PC-9 (cell line): ENCODE measurements at regions not wholly inside any gene's neighbourhood (a gene's known extent, or its start where the extent isn't known, plus 50 kb on each side); places are given as distances from the start of the nearest gene placed in this dataset.

ENCODE experiments used
- BruUV-seq: library from RNA; stranded (reverse); fragments of 400-500 nt; replicated peaks from 2 replicates; lab custom pipeline; 2021; lab: Mats Ljungman, UMichigan
- CTCF ChIA-PET: fragments of 300-600 bp; sonication (Branson Sonifier 250); formaldehyde crosslinking; loops from one replicate; lab custom pipeline; 2022; ENCODE audit warnings: antibody characterized with exemption; lab: Charles Lee
- POLR2A ChIA-PET: fragments of 300-600 bp; sonication (Branson Sonifier 250); formaldehyde crosslinking; loops from one replicate; lab custom pipeline; 2022; ENCODE audit warnings: antibody characterized with exemption; ENCODE audit not compliant: unreplicated experiment; lab: Charles Lee
- DNase-seq, 2 experiments: peaks; one replicate each; pipeline versions ENCODE4 v3.0.0 to v3.0.0-alpha.2; 2015 to 2022; ENCODE audit warnings: mixed read lengths in 1 of 2
- H2AFZ ChIP-seq: fragments of 200-600 bp; sonication (generic); 2 replicates; pipeline ENCODE4 v1.8.1; 2017; ENCODE audit warnings: antibody characterized with exemption
- H3F3A ChIP-seq: fragments of 200-600 bp; sonication (generic); 2 replicates; pipeline ENCODE4 v1.8.1; 2017; ENCODE audit warnings: antibody characterized with exemption, mild to moderate bottlenecking, low read depth; ENCODE audit not compliant: insufficient read depth
- H3K27ac ChIP-seq: fragments of 200-600 bp; sonication (generic); 2 replicates; pipeline ENCODE4 v1.6.1; 2016; ENCODE audit warnings: mixed run types
- H3K27me3 ChIP-seq: fragments of 200-600 bp; sonication (generic); 2 replicates; pipeline ENCODE4 v1.6.1; 2016; ENCODE audit warnings: low read depth, mixed run types; ENCODE audit not compliant: insufficient read depth
- H3K36me3 ChIP-seq: fragments of 200-600 bp; sonication (generic); 2 replicates; pipeline ENCODE4 v1.6.1; 2016; ENCODE audit warnings: low read depth, mixed run types
- H3K4me1 ChIP-seq: fragments of 200-600 bp; sonication (generic); replicated peaks from 2 replicates; pipeline ENCODE4 v1.6.1; 2016; ENCODE audit warnings: mixed run types; ENCODE audit not compliant: insufficient read depth
- H3K4me2 ChIP-seq: fragments of 200-600 bp; sonication (generic); 2 replicates; pipeline ENCODE4 v1.6.1; 2017; ENCODE audit warnings: mixed run types
- H3K4me3 ChIP-seq: fragments of 200-600 bp; sonication (generic); 2 replicates; pipeline ENCODE4 v1.6.1; 2016; ENCODE audit warnings: mixed run types
- H3K79me2 ChIP-seq: fragments of 200-600 bp; sonication (generic); 2 replicates; pipeline ENCODE4 v1.6.1; 2017; ENCODE audit warnings: low read depth, mixed run types
- H3K9me2 ChIP-seq: fragments of 200-600 bp; sonication (generic); 2 replicates; pipeline ENCODE4 v1.8.1; 2017; ENCODE audit warnings: mild to moderate bottlenecking; ENCODE audit not compliant: insufficient read depth
- H3K9me3 ChIP-seq: fragments of 200-600 bp; sonication (generic); 2 replicates; pipeline ENCODE4 v1.8.1; 2016; ENCODE audit warnings: low read depth; ENCODE audit not compliant: insufficient read depth
- H4K20me1 ChIP-seq: fragments of 200-600 bp; sonication (generic); 2 replicates; pipeline ENCODE4 v1.8.1; 2017; ENCODE audit not compliant: insufficient read depth
- CTCF ChIP-seq: fragments of 200-600 bp; sonication (generic); conservative IDR thresholded peaks from 2 replicates; pipeline ENCODE4 v1.6.1; 2017; ENCODE audit warnings: mixed run types, antibody characterized with exemption, mild to moderate bottlenecking, moderate library complexity
- EZH2 ChIP-seq: fragments of 200-600 bp; sonication (generic); IDR thresholded peaks from 2 replicates; pipeline ENCODE4 v1.8.0; 2017; ENCODE audit warnings: antibody characterized with exemption, low read depth
- intact Hi-C: fragments of 100-400 bp; cut with micrococcal nuclease; formaldehyde crosslinking; loops from one replicate; pipeline ENCODE4 v1.10.0; 2022; ENCODE audit not compliant: unreplicated experiment

GRCh38 chr9:20137425-20137824 is 348.6 kb upstream of the SLC24A2 start:
- H3F3A ChIP-seq = no peaks in the 10 kb centered on the region
- no peak overlapping the region for H2AFZ ChIP-seq
- H3K79me2 ChIP-seq = no peaks in the 10 kb centered on the region
- no peaks in the 10 kb centered on the region for H3K9me3 ChIP-seq
- CTCF ChIA-PET = no interaction called here
- POLR2A ChIA-PET = no interaction called here
- no peaks in the 10 kb centered on the region for H3K36me3 ChIP-seq
- intact Hi-C loops = no loop called here
- TF ChIP-seq CTCF = no peak
- TF ChIP-seq EZH2 = no peak
- no peak overlapping the region for H3K4me3 ChIP-seq
- no peaks in the 10 kb centered on the region for H4K20me1 ChIP-seq
- no peaks in the 10 kb centered on the region for H3K9me2 ChIP-seq
- no peaks in the 10 kb centered on the region for H3K4me1 ChIP-seq
- no peak overlapping the region for H3K4me2 ChIP-seq
- no peaks in the 10 kb centered on the region for H3K27me3 ChIP-seq
- no peak overlapping the region for H3K27ac ChIP-seq
- no TSS peak for BruUV-seq
- DNase-seq = no peak

- Histone ChIP-seq H3K27ac (no peak overlapping the region), H3K27me3 (no peaks in the 10 kb centered on the region), H3K79me2 (no peaks in the 10 kb centered on the region), H3K9me3 (no peaks in the 10 kb centered on the region), H2AFZ (no peak overlapping the region), H3K9me2 (no peaks in the 10 kb centered on the region), H3K4me1 (no peaks in the 10 kb centered on the region), H4K20me1 (no peaks in the 10 kb centered on the region), H3K4me3 (no peak overlapping the region), H3K4me2 (no peak overlapping the region), H3F3A (no peaks in the 10 kb centered on the region), H3K36me3 (no peaks in the 10 kb centered on the region)
- no peak for DNase-seq
- TF ChIP-seq CTCF (no peak), EZH2 (no peak)
- CTCF ChIA-PET = no interaction called here
- intact Hi-C loops = no loop called here
- BruUV-seq = no TSS peak
- POLR2A ChIA-PET = no interaction called here
These were observed 346.4 kb upstream of the SLC24A2 start for GRCh38 chr9:20135119-20135697.

- intact Hi-C loops = no loop called here
- Histone ChIP-seq H3K79me2 (no peaks in the 10 kb centered on the region), H2AFZ (no peak overlapping the region), H3K36me3 (no peaks in the 10 kb centered on the region), H3F3A (no peaks in the 10 kb centered on the region), H3K4me3 (no peak overlapping the region), H3K9me2 (no peaks in the 10 kb centered on the region), H4K20me1 (no peaks in the 10 kb centered on the region), H3K9me3 (no peaks in the 10 kb centered on the region), H3K4me2 (no peak overlapping the region), H3K27me3 (no peaks in the 10 kb centered on the region), H3K27ac (no peak overlapping the region), H3K4me1 (no peaks in the 10 kb centered on the region)
- BruUV-seq = no TSS peak
- TF ChIP-seq EZH2 (no peak), CTCF (no peak)
- ChIA-PET CTCF (no interaction called here), POLR2A (no interaction called here)
- DNase-seq = no peak
These were observed 336.9 kb upstream of the SLC24A2 start for GRCh38 chr9:20125727-20126126.
